Kidney (tissue), 13 donors: ENCODE measurements at regions not wholly inside any gene's neighbourhood (a gene's known extent, or its start where the extent isn't known, plus 50 kb on each side); places are given as distances from the start of the nearest gene placed in this dataset.

Source experiments
- DNase-seq, 5 donors: peaks; one replicate each; pipeline ENCODE4 v3.0.0-alpha.2; 2013 to 2020
- FAIRE-seq: peaks from 2 replicates; lab custom pipeline; 2012; peaks lifted over from hg19 to GRCh38; lab: Jason Lieb, UNC
- H3K27ac ChIP-seq, 2 donors: one replicate each; pipeline ENCODE4 v1.7.0; 2013; ENCODE audit warnings: low read depth in 2 of 2, low read length in 2 of 2, inconsistent platforms in 1 of 2
- H3K27me3 ChIP-seq: one replicate; pipeline ENCODE4 v1.7.1; 2013; ENCODE audit warnings: low read length, inconsistent platforms; ENCODE audit not compliant: control insufficient read depth, insufficient read depth
- H3K36me3 ChIP-seq, 3 donors: one replicate each; pipeline versions ENCODE4 v1.7.0 to v1.7.1; 2013; ENCODE audit warnings: low read length in 3 of 3, control low read depth in 1 of 3, inconsistent platforms in 1 of 3; ENCODE audit not compliant: insufficient read depth in 3 of 3, control insufficient read depth in 2 of 3
- H3K4me1 ChIP-seq, 3 donors: one replicate each; pipeline versions ENCODE4 v1.7.0 to v1.7.1; 2013; ENCODE audit warnings: low read length in 3 of 3, inconsistent platforms in 1 of 3, low read depth in 1 of 3; ENCODE audit not compliant: control insufficient read depth in 2 of 3, insufficient read depth in 2 of 3
- H3K4me3 ChIP-seq, 3 donors: one replicate each; pipeline versions ENCODE4 v1.7.0 to v1.8.1; 2013; ENCODE audit warnings: low read length in 3 of 3, control low read depth in 1 of 3, inconsistent platforms in 1 of 3
- H3K9ac ChIP-seq, 3 donors: one replicate each; pipeline versions ENCODE4 v1.7.0 to v1.7.1; 2013; ENCODE audit warnings: low read length in 3 of 3, control low read depth in 1 of 3, inconsistent platforms in 1 of 3
- H3K9me3 ChIP-seq, 3 donors: one replicate each; pipeline versions ENCODE4 v1.7.0 to v1.7.1; 2013; ENCODE audit warnings: low read length in 3 of 3, control low read depth in 1 of 3, inconsistent platforms in 1 of 3; ENCODE audit not compliant: control insufficient read depth in 2 of 3, insufficient read depth in 1 of 3
- CTCF ChIP-seq: IDR thresholded peaks from 3 replicates; pipeline ENCODE4 v1.5.1; 2012; ENCODE audit warnings: mild to moderate bottlenecking, moderate library complexity, borderline replicate concordance; ENCODE audit not compliant: insufficient read depth; ENCODE audit errors: extremely low read depth
- intact Hi-C: fragments of 100-400 bp; cut with DNase I; formaldehyde crosslinking; loops from one replicate; pipeline ENCODE4 v1.11.1; 2022
- donor health status: control.
- donor health status: control.
- donor health status: control.
- donor health status: control.
- donor health status: control.
- donor health status: DM: yes; HTN: yes; CAD: no.
- donor health status: Normal renal cell carcinoma (clear cell type).

GRCh38 chr6:112796712-112797111 lies 449.6 kb downstream of the RFPL4B start:
- no peaks in the 10 kb centered on the region for H3K27me3 ChIP-seq
- no peaks in the 10 kb centered on the region for H3K9me3 ChIP-seq
- H3K9ac ChIP-seq, result no peak overlapping the region
- FAIRE-seq (no peak), DNase-seq (no peak)
- H3K27ac ChIP-seq, result no peak overlapping the region
- no peaks in the 10 kb centered on the region for H3K4me1 ChIP-seq
- no peak for TF ChIP-seq CTCF
- no peaks in the 10 kb centered on the region for H3K36me3 ChIP-seq
- intact Hi-C loops, result no loop called here
- H3K4me3 ChIP-seq, result no peak overlapping the region

GRCh38 chr6:112799889-112800288 lies 452.8 kb downstream of the RFPL4B start:
- intact Hi-C loops, result no loop called here
- H3K9me3 ChIP-seq, result no peaks in the 10 kb centered on the region
- H3K4me1 ChIP-seq, result no peaks in the 10 kb centered on the region
- no peaks in the 10 kb centered on the region for H3K36me3 ChIP-seq
- H3K27me3 ChIP-seq, result no peaks in the 10 kb centered on the region
- H3K4me3 ChIP-seq, result no peak overlapping the region
- FAIRE-seq (no peak), DNase-seq (no peak)
- no peak for TF ChIP-seq CTCF
- no peak overlapping the region for H3K27ac ChIP-seq
- H3K9ac ChIP-seq, result no peak overlapping the region

DNA sequence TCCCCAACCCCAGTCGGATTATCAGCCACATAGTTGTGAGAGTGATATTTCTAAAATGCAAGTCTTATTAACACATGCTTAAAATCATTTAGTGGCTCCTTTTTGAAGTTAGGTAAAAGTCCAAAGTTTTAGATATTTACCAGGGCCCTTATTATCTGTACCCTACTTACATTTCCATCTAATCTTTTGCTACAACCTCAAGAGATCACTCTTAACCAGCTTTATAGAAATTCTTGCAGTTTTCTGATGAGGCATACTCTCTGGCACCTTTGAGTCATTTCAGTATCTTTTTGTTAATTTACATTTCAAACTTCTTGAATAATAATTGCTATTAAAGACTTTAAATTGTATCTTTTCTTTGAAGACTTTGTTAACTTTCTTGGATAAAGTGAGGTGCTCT lies 453.3 kb downstream of the RFPL4B start:
- Histone ChIP-seq H3K27me3 (no peaks in the 10 kb centered on the region), H3K9me3 (no peaks in the 10 kb centered on the region), H3K36me3 (no peaks in the 10 kb centered on the region), H3K4me3 (no peak overlapping the region), H3K4me1 (no peaks in the 10 kb centered on the region), H3K27ac (no peak overlapping the region), H3K9ac (no peak overlapping the region)
- no peak for FAIRE-seq
- no peak for DNase-seq
- TF ChIP-seq CTCF, result no peak
- intact Hi-C loops, result no loop called here

GRCh38 chr6:112800916-112801315 lies 453.8 kb downstream of the RFPL4B start:
- Histone ChIP-seq H3K27ac (no peak overlapping the region), H3K9ac (no peak overlapping the region), H3K9me3 (no peaks in the 10 kb centered on the region), H3K4me3 (no peak overlapping the region), H3K36me3 (no peaks in the 10 kb centered on the region), H3K4me1 (no peaks in the 10 kb centered on the region), H3K27me3 (no peaks in the 10 kb centered on the region)
- no peak for DNase-seq
- intact Hi-C loops, result no loop called here
- TF ChIP-seq CTCF, result no peak
- FAIRE-seq, result no peak
